Mucosa of rectum (tissue), 2 donors: ENCODE measurements at regions not wholly inside any gene's neighbourhood (a gene's known extent, or its start where the extent isn't known, plus 50 kb on each side); places are given as distances from the start of the nearest gene placed in this dataset.

Experiments
- H3K27ac ChIP-seq, 2 donors: one replicate each; pipeline ENCODE4 v1.7.0; 2013; ENCODE audit warnings: inconsistent platforms in 2 of 2, low read depth in 2 of 2, low read length in 2 of 2
- H3K27me3 ChIP-seq, 2 donors: one replicate each; pipeline ENCODE4 v1.7.0; 2013; ENCODE audit warnings: low read length in 2 of 2; ENCODE audit not compliant: control insufficient read depth in 2 of 2, insufficient read depth in 2 of 2
- H3K36me3 ChIP-seq, 2 donors: one replicate each; pipeline ENCODE4 v1.7.0; 2013; ENCODE audit warnings: low read length in 2 of 2; ENCODE audit not compliant: control insufficient read depth in 2 of 2, insufficient read depth in 2 of 2
- H3K4me1 ChIP-seq, 2 donors: one replicate each; pipeline ENCODE4 v1.7.0; 2013; ENCODE audit warnings: low read length in 2 of 2, mild to moderate bottlenecking in 1 of 2; ENCODE audit not compliant: control insufficient read depth in 2 of 2, insufficient read depth in 2 of 2
- H3K4me3 ChIP-seq, 2 donors: one replicate each; pipeline ENCODE4 v1.7.0; 2013; ENCODE audit warnings: low read length in 2 of 2
- H3K9ac ChIP-seq, 2 donors: one replicate each; pipeline ENCODE4 v1.7.0; 2013; ENCODE audit warnings: low read length in 2 of 2, low read depth in 1 of 2, mild to moderate bottlenecking in 1 of 2
- H3K9me3 ChIP-seq, 2 donors: one replicate each; pipeline ENCODE4 v1.7.0; 2013; ENCODE audit warnings: low read length in 2 of 2; ENCODE audit not compliant: control insufficient read depth in 2 of 2
- donor health status: healthy.
- donor health status: Normal muscosa, but diverticular disease.

DNA sequence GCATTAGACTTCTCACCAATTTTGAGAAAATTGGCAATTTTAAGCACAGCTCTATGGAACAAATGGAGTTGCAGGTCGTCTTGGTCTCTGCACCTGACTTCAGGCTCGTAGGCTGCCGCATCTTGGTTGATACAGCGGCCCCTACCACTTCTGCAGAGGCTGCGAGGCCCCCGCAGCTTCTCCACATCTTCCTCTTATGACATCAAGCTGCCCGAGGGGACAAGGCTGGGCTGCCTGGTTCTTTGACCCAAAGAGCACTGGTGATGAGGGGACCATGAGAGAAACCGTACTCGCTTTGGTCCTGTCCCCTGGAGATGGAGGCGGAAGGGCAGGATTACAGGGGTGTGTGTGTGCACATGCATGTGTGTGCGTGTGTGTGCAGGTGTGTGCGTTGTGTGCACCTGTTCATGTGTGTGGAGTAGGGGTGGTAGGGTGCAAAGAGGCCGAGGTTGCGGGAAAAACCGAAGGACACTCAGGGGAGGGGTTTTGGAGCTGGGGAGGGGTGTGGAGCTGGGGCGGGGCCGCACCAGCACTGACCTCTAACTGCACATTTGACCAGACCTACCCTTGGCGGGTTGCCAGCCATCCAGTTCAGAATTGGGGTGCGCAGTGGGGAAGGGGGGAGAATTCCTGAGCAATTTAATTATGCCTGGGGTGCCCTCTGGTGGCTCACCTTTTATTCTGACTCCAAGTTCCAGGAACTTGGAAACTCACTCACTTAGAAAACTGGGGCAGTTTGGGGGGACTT, 65.1 kb upstream of the ARHGEF7 start:
- Histone ChIP-seq H3K27me3 (no peaks in the 10 kb centered on the region), H3K4me3 (no peak overlapping the region), H3K27ac (no peak overlapping the region), H3K36me3 (no peaks in the 10 kb centered on the region), H3K9me3 (no peaks in the 10 kb centered on the region), H3K9ac (no peak overlapping the region), H3K4me1 (no peaks in the 10 kb centered on the region)

DNA sequence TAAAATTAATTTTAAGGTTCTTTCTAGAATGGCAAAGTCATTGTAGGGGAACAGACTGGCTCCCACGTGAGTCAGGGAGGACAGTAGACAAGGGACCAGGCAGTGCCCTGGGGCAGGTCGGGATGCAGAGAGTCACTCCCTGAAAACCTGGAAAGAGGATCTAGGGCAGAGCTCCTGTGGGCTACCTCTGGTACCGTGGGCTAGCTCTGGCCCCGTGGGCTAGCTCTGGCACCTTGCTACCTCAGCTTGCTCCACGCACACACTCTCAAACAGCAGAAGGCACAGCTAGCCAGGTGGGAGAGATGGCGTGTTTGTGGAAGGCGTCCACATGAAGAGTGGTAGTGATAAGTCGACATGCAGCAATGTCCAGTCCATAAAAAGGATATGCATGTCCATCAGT, 66.7 kb upstream of the ARHGEF7 start:
- Histone ChIP-seq H3K9ac (no peak overlapping the region), H3K4me3 (no peak overlapping the region), H3K36me3 (no peaks in the 10 kb centered on the region), H3K9me3 (no peaks in the 10 kb centered on the region), H3K27me3 (no peaks in the 10 kb centered on the region), H3K4me1 (no peaks in the 10 kb centered on the region), H3K27ac (no peak overlapping the region)

- Histone ChIP-seq H3K27ac (no peak overlapping the region), H3K36me3 (no peaks in the 10 kb centered on the region), H3K9ac (no peak overlapping the region), H3K4me3 (no peak overlapping the region), H3K9me3 (no peaks in the 10 kb centered on the region), H3K4me1 (no peaks in the 10 kb centered on the region), H3K27me3 (no peaks in the 10 kb centered on the region)
Measured at GRCh38 chr13:111047326-111047725, 67.8 kb upstream of the ARHGEF7 start.

GRCh38 chr13:111046590-111047141, 68.4 kb upstream of the ARHGEF7 start:
- Histone ChIP-seq H3K9ac (no peak overlapping the region), H3K4me3 (no peak overlapping the region), H3K36me3 (no peaks in the 10 kb centered on the region), H3K27ac (no peak overlapping the region), H3K27me3 (no peaks in the 10 kb centered on the region), H3K4me1 (no peaks in the 10 kb centered on the region), H3K9me3 (no peaks in the 10 kb centered on the region)

- no peaks in the 10 kb centered on the region for H3K36me3 ChIP-seq
- H3K9ac ChIP-seq = no peak overlapping the region
- H3K27ac ChIP-seq = no peak overlapping the region
- peaks cover 0 to 4% of the 10 kb centered on the region in 2 donors for H3K27me3 ChIP-seq
- no peak overlapping the region for H3K4me3 ChIP-seq
- no peaks in the 10 kb centered on the region for H3K4me1 ChIP-seq
- no peaks in the 10 kb centered on the region for H3K9me3 ChIP-seq
Measured at GRCh38 chr13:111045170-111045569, 69.9 kb upstream of the ARHGEF7 start.

GRCh38 chr13:111044087-111044830, 70.9 kb upstream of the ARHGEF7 start:
- Histone ChIP-seq H3K9ac (no peak overlapping the region), H3K27me3 (peaks cover 0 to 4% of the 10 kb centered on the region in 2 donors), H3K27ac (no peak overlapping the region), H3K4me3 (no peak overlapping the region), H3K36me3 (no peaks in the 10 kb centered on the region), H3K9me3 (no peaks in the 10 kb centered on the region), H3K4me1 (no peaks in the 10 kb centered on the region)

GRCh38 chr13:111043575-111043982, 71.5 kb upstream of the ARHGEF7 start:
- no peaks in the 10 kb centered on the region for H3K36me3 ChIP-seq
- H3K4me1 ChIP-seq = no peaks in the 10 kb centered on the region
- H3K4me3 ChIP-seq = no peak overlapping the region
- H3K27me3 ChIP-seq = peaks cover 0 to 4% of the 10 kb centered on the region in 2 donors
- no peak overlapping the region for H3K9ac ChIP-seq
- H3K27ac ChIP-seq = no peak overlapping the region
- H3K9me3 ChIP-seq = no peaks in the 10 kb centered on the region

DNA sequence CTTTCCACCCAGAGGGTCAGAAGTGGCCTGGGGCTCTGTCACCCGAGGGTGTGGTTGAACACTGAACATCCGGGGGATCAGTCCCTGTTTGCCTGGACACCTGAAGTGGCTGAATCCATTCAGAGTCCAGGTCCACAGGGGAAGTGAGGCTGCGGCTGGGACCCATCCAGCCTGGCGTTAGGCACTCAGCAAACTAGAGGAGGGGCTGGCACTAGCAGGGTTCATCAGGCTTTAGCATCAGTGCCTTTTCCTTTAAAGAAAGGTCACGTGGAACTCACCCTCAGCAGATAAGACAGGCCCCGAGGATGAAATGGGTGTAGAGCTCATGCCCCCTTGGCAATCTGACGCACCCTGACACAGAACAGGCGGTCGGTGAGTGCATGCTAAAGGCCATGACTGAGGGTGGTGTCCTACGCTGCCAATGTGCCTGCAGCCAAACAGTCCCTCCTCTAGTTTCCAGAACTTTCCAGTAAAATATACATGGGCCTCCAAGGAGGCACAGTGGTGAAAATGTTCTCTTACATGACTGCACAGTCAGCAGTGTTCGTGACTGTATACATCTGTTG, 72.4 kb upstream of the ARHGEF7 start:
- Histone ChIP-seq H3K4me1 (no peaks in the 10 kb centered on the region), H3K4me3 (no peak overlapping the region), H3K9ac (no peak overlapping the region), H3K27ac (no peak overlapping the region), H3K27me3 (peaks cover 0 to 4% of the 10 kb centered on the region in 2 donors), H3K36me3 (no peaks in the 10 kb centered on the region), H3K9me3 (no peaks in the 10 kb centered on the region)

GRCh38 chr13:111040830-111041229, 74.3 kb upstream of the ARHGEF7 start:
- Histone ChIP-seq H3K27ac (no peak overlapping the region), H3K4me1 (no peaks in the 10 kb centered on the region), H3K36me3 (no peaks in the 10 kb centered on the region), H3K27me3 (peaks cover 0 to 4% of the 10 kb centered on the region in 2 donors), H3K9me3 (no peaks in the 10 kb centered on the region), H3K9ac (no peak overlapping the region), H3K4me3 (no peak overlapping the region)

GRCh38 chr13:111039735-111040134, 75.4 kb upstream of the ARHGEF7 start:
- Histone ChIP-seq H3K36me3 (no peaks in the 10 kb centered on the region), H3K4me1 (no peaks in the 10 kb centered on the region), H3K27ac (no peak overlapping the region), H3K27me3 (peaks cover 0 to 4% of the 10 kb centered on the region in 2 donors), H3K9ac (no peak overlapping the region), H3K9me3 (no peaks in the 10 kb centered on the region), H3K4me3 (no peak overlapping the region)
